Muscle of arm (tissue), 1 donor: ENCODE measurements at regions not wholly inside any gene's neighbourhood (a gene's known extent, or its start where the extent isn't known, plus 50 kb on each side); places are given as distances from the start of the nearest gene placed in this dataset.
"Not testable (repeated sequence)": the region's sequence is repeated elsewhere in the genome, so short reads cannot be mapped to it uniquely, and the experiment has no call there.

Experiments
- DNase-seq: peaks from one replicate; pipeline ENCODE4 v3.0.0-alpha.2; 2013

DNA sequence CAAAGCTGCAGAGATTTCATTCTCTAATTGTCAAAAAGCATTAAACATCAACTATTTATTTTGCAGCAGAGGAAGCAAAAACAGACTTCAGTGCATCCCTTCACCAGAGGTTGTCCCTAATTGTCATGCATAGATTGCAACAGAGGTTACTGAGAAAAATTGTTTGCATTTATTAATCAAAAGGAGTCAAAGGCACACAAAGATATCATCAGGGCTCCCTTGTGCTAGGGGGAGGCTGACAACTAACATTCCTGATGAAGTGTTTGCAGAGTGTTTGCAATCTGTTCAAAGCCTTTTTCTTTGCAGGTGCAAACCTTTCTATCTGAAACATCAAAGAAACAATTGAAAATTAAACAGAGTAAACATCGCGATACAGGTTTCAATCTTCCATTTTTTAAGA is 227.5 kb downstream of the TEX36 start:
- DNase-seq, result no peak

DNA sequence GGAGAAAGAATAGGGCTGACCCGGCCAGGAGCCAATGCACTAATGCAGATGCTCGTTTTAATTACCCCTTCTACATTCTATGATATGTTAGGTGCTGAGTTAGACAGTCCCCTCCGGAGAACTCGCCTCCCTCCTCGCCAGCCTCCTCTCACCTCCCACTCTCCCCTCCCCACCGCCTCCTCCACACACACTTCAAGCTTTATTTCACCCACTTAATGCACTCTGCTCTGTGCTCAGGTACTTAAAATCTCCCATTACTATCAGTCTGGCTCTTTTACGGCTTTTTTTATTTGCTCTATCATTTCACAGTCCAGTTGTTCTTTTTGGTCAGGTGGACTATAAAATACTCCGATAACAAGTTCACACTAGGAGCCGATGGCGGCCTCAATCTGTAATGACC is 231.6 kb downstream of the TEX36 start:
- no peak for DNase-seq

GRCh38 chr10:125450218-125450617 is 232.7 kb downstream of the TEX36 start:
- DNase-seq, result no peak

- DNase-seq, result no peak
Measured at GRCh38 chr10:125449571-125449970, 233.4 kb downstream of the TEX36 start.

GRCh38 chr10:125448596-125448995 is 234.4 kb downstream of the TEX36 start:
- DNase-seq, result no peak

DNA sequence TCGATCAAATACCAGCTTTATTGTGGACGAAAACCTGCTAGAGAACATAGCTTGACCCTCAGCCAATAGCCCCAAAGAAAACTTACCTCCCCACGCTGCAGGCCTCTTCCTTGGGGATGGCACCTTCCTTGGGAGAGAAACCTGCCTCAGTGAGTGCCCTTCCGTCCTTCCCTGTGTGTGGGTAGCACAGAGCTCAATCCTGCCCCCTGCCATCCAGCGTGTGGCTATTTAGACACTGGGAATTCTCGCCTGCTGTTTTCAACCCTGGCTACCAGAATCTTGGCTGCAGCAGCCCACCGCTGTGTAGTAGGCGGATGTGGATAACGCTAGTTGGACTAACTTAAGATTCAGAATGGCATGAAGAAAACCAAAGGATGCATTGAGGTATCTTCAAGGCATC is 238.2 kb downstream of the TEX36 start:
- no peak for DNase-seq

GRCh38 chr10:125442856-125443540 is 240.0 kb downstream of the TEX36 start:
- no peak for DNase-seq

- no peak for DNase-seq
Measured at GRCh38 chr10:125441151-125441550, 241.8 kb downstream of the TEX36 start.

- DNase-seq, result no peak
Measured at GRCh38 chr10:125431149-125431548, 251.8 kb downstream of the TEX36 start.

DNA sequence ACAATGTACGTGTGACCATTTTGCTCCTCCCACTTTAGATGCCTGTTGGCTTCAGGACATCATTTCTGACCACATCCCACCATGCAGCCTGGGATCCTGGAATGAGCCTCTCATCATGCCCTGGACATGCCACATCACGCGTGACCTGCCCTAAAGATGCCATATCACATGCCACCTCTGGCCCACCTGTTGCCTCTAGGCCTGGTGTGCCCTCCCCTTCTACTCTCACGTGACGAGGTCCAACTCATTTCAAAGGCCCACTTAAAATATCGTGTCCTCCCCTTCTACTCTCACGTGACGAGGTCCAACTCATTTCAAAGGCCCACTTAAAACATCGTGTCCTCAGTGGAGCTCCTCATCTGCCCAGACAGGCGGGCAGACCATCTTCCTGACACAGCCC is 254.9 kb downstream of the TEX36 start:
- no peak for DNase-seq

DNA sequence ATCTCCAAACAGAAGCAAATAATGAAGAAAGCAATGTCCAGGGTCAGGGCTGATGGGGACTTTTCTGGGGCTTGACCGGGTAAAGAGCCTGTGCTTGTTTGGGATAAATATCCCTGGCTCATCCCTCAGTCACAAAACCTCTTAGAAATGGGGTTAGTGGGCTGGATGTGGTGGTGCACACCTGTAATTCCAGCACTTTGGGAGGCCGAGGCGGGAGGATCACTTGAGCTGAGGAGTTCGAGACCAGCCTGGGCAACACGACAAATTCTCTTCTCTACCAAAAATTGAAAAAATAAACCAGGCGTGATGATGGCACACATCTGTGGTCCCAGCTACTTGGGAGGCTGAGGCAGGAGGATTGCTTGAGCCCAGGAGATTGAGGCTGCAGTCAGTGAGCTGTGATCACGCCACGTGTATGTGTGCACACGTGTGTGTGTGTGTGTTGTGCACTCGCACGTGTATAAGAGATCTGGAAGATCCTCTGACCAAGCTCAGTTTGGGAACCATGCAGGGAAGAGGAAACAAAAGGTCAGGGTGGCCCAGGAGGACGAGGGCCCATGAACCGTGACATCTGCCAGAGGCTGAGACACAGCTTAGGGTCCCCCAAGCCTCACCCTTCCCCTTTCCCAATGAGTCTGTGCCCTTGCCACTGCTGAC is 258.6 kb downstream of the TEX36 start:
- DNase-seq, result no peak

DNA sequence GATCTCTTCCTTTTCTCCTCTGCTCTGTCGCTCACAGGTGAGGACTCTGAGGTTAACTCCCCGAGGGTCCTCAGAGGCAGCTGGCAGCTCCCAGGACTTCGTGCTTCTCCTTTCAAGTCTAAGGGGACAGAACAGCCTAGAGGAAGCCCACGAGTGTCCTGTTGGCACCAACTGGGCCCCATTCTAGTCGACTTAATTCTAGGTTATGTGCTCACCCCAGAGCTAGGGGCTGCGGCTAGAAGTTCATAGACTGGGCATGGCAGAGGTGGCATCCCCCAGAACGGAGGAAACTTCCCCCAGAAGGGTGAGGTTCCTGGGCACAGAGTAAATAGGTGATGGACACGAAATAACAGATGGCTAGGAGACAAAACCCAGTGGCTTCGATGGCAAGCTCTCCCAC is 259.4 kb downstream of the TEX36 start:
- DNase-seq, result no peak

DNA sequence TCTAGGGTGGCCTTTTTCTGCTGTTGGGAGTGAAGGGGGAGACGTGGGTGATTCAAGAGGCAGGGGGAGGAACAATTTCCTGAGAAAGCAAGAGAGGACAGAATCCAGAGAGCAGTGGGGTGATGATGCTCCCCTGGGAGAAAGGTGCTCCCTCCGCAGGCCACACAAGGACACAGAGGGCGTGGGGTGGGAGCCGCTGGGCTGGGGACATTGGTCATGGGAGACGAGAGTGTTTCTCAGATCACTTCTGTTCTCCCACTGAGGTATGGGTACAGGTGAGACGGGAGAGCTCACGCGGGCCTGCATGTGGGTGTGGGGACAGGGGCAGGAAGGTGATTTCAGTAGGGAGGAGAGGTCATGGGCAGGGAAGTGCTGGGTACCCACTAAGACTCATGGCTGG is 259.5 kb upstream of the CTBP2 start:
- DNase-seq, result no peak

DNA sequence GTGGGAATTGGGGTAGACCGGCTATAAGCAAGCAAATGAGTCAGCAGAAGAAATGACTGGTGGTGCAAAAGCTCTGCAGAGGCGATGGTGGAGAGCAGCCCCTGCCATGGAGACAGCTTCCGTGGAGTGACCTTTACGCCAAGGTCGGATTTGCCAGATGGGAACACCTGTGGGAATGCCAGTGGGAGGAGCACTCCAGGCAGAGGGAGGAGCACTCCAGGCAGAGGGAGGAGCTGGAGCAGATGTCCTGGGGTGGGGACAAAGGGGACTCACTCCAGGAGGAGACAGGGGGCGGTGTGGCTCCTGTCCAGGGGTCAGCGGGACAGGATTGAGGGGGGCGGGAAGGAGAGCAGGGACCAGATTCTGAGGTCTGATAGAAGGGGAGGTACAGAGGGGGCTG is 258.8 kb upstream of the CTBP2 start:
- no peak for DNase-seq

DNA sequence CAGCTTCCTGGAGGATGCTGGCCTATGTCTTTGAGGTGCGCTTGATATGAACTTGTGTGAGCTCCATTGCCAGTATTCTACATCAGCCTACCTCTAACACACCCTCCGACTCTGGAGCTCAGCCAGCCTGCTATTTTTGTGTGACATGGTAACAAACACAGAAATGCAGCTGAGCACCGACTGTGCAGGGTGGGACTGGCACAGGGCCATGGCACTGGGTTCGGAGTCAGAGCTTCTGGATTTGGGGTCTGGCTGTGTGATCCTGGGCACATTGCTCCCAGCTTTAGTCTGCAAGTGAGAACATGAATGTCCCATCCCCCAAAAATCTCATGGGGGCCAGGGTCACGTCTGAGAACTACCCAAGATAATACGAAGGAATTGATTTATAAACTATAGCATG is 257.2 kb upstream of the CTBP2 start:
- DNase-seq, result no peak

- no peak for DNase-seq
Measured at GRCh38 chr10:125415964-125416363, 255.6 kb upstream of the CTBP2 start.

- DNase-seq, result no peak
Measured at GRCh38 chr10:125415006-125415633, 254.8 kb upstream of the CTBP2 start.

DNA sequence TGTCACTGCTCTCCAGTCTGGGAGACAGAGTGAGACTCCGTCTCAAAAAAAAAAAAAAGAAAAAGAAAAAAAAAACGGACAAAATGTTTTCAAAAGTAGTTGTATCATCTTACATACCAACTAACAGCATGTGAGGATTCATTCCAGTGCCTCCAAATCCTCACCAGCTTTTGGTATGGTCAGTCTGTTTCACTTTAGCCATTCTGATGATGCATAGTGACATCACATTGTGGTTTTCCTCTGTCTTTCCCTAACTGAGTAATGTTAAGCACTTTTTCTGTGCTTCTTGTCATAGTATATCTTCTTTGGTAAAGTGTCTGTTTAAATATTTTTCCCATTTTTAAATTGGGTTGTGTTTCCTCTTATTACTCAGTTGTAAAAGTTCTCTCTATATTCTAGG is 251.4 kb upstream of the CTBP2 start:
- no peak for DNase-seq

GRCh38 chr10:125409756-125410155 is 249.4 kb upstream of the CTBP2 start:
- no peak for DNase-seq

GRCh38 chr10:125407557-125407956 is 247.2 kb upstream of the CTBP2 start:
- DNase-seq, result no peak

DNA sequence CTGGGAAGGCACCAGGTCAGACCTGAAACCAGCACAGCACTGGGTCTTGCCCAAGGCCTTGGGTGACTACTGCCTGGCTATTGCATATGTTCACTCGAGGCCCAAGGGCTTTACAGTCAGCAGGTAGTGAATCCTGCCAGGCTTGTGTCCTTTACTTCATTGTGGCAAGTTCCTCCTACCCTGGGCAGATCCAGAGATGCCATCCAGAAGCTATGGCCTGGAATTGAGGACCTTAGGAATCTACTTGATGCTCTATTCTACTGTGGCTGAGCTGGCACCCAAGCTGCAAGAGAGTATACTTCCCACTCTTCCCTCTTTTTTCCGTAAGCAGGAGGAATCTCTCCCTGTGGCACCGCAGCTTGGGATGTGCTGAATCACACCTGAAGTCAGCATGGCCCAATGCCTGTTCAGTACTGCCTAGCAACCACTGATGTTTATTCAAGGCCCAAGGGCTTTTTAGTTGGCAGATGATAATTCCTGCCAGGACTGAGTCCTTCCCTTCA is 246.7 kb upstream of the CTBP2 start:
- no peak for DNase-seq

DNA sequence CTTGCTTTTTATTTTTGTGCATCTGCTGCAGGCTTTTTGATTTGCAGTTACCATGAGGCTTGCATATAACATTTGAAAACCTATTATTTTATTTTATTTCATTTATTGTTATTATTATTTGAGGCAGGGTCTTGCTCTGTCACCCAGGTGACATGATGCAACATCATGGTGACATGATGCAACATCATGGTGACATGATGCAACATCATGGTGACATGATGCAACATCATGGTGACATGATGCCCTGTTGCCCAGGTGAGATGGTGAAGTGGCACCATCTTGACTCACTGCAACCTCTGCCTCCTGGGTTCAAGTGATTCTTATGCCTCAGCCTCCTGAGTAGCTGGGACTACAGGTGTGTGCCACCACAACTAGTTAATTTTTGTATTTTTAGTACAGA is 244.5 kb upstream of the CTBP2 start:
- DNase-seq, result not testable (repeated sequence)

DNA sequence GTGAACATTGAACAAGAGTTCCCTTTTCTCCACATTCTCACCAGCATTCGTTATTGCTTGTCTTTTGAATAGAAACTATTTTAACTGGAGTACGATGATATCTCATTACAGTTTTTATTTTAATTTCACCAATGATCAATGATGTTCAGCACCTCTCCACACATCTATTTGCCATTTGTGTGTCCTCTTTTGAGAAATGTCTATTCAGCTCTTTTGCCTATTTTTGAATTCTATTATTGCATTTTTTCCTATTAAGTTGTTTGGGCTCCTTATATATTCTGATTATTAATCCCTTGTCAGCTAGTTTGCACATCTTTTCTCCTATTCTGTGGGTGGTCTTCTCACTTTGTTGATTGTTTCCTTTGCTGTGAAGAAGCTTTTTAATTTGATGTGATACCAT is 241.1 kb upstream of the CTBP2 start:
- DNase-seq, result no peak
